Endodermal cell (in vitro differentiated cells): ENCODE measurements at regions not wholly inside any gene's neighbourhood (a gene's known extent, or its start where the extent isn't known, plus 50 kb on each side); places are given as distances from the start of the nearest gene placed in this dataset.

Experiments
- DNase-seq: peaks from one replicate; pipeline ENCODE4 v3.0.0-alpha.2; 2017
- H3K27ac ChIP-seq: 2 replicates; pipeline ENCODE4 v1.5.1; 2013; ENCODE audit warnings: mild to moderate bottlenecking, low read depth, low read length, moderate library complexity
- H3K27me3 ChIP-seq: 2 replicates; pipeline ENCODE4 v1.6.1; 2013; ENCODE audit warnings: mild to moderate bottlenecking, low read length, moderate library complexity; ENCODE audit not compliant: insufficient read depth, control insufficient read depth, poor library complexity, severe bottlenecking
- H3K36me3 ChIP-seq: 2 replicates; pipeline ENCODE4 v1.7.0; 2013; ENCODE audit warnings: mild to moderate bottlenecking, low read length, moderate library complexity; ENCODE audit not compliant: control insufficient read depth, insufficient read depth
- H3K4me1 ChIP-seq: one replicate; pipeline ENCODE4 v1.7.0; 2013; ENCODE audit warnings: low read length; ENCODE audit not compliant: control insufficient read depth, insufficient read depth
- H3K4me3 ChIP-seq: 2 replicates; pipeline ENCODE4 v1.5.1; 2013; ENCODE audit warnings: mild to moderate bottlenecking, low read length, moderate library complexity
- H3K9ac ChIP-seq: 2 replicates; pipeline ENCODE4 v1.6.1; 2013; ENCODE audit warnings: mild to moderate bottlenecking, low read length, moderate library complexity; ENCODE audit not compliant: poor library complexity, severe bottlenecking; ENCODE audit errors: extremely low read depth
- H3K9me3 ChIP-seq: 2 replicates; pipeline ENCODE4 v1.6.1; 2013; ENCODE audit warnings: mild to moderate bottlenecking, low read length, moderate library complexity; ENCODE audit not compliant: control insufficient read depth
- H3K27ac Mint-ChIP-seq: 2 replicates; pipeline ENCODE4 v1.8.0; 2020; ENCODE audit warnings: mixed read lengths
- H3K27me3 Mint-ChIP-seq: 2 replicates; pipeline ENCODE4 v1.8.0; 2021; ENCODE audit warnings: mild to moderate bottlenecking, mixed read lengths; ENCODE audit not compliant: insufficient read depth
- H3K36me3 Mint-ChIP-seq: 2 replicates; pipeline ENCODE4 v1.8.0; 2020; ENCODE audit warnings: low read depth, mixed read lengths
- H3K4me1 Mint-ChIP-seq: 2 replicates; pipeline ENCODE4 v1.8.0; 2020; ENCODE audit warnings: mixed read lengths
- H3K4me3 Mint-ChIP-seq: 2 replicates; pipeline ENCODE4 v1.8.0; 2020; ENCODE audit warnings: mild to moderate bottlenecking, moderate library complexity, mixed read lengths
- H3K9me3 Mint-ChIP-seq: 2 replicates; pipeline ENCODE4 v1.8.0; 2020; ENCODE audit warnings: mild to moderate bottlenecking, mixed read lengths
- WGBS, 2 experiments: methylation state at CpG; one replicate each; pipeline versions ENCODE4 v1.1.5 to v1.1.7; 2013; ENCODE audit warnings: missing lambda C conversion rate in 2 of 2, mixed read lengths in 1 of 2; ENCODE audit not compliant: insufficient coverage in 1 of 2, insufficient read length in 1 of 2; 5-methylcytosine and 5-hydroxymethylcytosine counted together
- TF ChIP-seq, protein P1 (sequence below): fragments of 200-600 bp; sonication (generic); conservative IDR thresholded peaks from 2 replicates; pipeline ENCODE4 v1.5.0; 2021; ENCODE audit warnings: antibody characterized with exemption, mild to moderate bottlenecking

DNA sequence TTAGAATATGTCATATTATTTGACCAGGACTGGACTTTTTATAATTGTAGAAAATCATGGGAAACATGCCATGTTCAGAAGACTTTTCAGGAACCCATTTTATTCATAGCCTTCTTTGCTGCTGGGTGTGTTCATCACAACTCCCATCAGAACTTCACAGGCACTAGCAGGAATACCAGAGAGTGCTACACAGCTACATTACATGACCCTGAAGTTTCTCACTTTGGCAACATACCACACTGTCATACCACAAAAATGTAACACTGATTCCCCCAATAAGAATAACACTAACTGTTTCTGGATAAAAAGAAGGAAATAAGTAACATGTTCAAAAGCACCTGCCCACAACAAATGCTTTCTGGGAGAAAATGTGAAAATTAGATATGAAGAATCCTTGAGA, 405.4 kb downstream of the CDH2 start:
- Histone ChIP-seq H3K4me1 (no peaks in the 10 kb centered on the region), H3K4me3 (no peak overlapping the region), H3K9ac (no peak overlapping the region), H3K9me3 (no peaks in the 10 kb centered on the region), H3K27ac (no peak overlapping the region), H3K36me3 (no peaks in the 10 kb centered on the region), H3K27me3 (no peaks in the 10 kb centered on the region)
- Mint-ChIP-seq H3K27ac (no peak overlapping the region), H3K36me3 (no peaks in the 10 kb centered on the region), H3K9me3 (no peaks in the 10 kb centered on the region), H3K4me1 (peaks cover 12% of the 10 kb centered on the region), H3K27me3 (peaks cover 11% of the 10 kb centered on the region), H3K4me3 (no peak overlapping the region)
- no peak for DNase-seq
- TF ChIP-seq, protein P1, sequence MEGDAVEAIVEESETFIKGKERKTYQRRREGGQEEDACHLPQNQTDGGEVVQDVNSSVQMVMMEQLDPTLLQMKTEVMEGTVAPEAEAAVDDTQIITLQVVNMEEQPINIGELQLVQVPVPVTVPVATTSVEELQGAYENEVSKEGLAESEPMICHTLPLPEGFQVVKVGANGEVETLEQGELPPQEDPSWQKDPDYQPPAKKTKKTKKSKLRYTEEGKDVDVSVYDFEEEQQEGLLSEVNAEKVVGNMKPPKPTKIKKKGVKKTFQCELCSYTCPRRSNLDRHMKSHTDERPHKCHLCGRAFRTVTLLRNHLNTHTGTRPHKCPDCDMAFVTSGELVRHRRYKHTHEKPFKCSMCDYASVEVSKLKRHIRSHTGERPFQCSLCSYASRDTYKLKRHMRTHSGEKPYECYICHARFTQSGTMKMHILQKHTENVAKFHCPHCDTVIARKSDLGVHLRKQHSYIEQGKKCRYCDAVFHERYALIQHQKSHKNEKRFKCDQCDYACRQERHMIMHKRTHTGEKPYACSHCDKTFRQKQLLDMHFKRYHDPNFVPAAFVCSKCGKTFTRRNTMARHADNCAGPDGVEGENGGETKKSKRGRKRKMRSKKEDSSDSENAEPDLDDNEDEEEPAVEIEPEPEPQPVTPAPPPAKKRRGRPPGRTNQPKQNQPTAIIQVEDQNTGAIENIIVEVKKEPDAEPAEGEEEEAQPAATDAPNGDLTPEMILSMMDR = no peak

DNA sequence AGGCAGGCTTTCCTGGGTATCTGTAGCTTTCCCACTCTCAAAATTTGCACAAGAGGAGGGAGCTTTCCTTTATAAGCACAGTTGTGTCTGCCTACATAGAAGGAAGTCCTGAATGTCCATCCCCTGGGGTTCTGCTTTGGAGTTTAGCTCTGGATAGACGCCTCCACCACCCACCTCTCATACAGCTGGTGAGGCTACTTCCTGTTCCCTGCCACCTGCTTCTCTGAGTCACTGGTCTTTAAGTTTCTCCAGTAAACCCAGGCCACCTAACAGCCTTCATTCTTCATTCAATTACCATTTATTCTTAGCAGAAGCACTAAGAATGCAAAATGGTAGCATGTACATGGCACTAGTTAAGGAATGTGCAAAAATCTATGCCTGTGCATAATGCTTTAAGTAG, 407.8 kb downstream of the CDH2 start:
- Mint-ChIP-seq H3K9me3 (no peaks in the 10 kb centered on the region), H3K27ac (no peak overlapping the region)

DNA sequence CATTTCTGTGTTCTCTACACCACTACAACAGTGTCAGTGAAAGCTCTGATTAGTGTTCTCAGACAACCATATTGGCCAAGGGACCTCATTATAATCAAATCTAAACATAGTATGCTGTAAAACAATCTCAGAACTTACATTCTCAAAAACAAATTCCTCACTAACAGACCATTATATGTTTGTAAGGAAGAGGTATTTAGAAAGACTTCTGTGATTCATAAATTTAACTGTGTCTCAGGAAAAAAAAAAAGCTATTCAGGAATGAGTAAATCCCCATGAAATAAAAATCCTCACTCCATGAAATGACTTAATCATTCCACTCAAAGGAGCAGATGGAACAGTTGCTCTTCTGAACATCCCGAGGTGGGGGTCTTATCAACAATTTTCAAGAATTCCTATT, 413.0 kb downstream of the CDH2 start:
- DNase-seq = no peak
- Histone ChIP-seq H3K4me3 (no peak overlapping the region), H3K9ac (no peak overlapping the region), H3K27me3 (no peaks in the 10 kb centered on the region), H3K4me1 (no peaks in the 10 kb centered on the region), H3K9me3 (no peaks in the 10 kb centered on the region), H3K27ac (no peak overlapping the region), H3K36me3 (no peaks in the 10 kb centered on the region)
- H3K4me3 Mint-ChIP-seq = no peak overlapping the region
- no peaks in the 10 kb centered on the region for H3K9me3 Mint-ChIP-seq
- no peak overlapping the region for H3K27ac Mint-ChIP-seq
- peaks cover 6% of the 10 kb centered on the region for H3K27me3 Mint-ChIP-seq
- TF ChIP-seq, protein P1 = no peak
- WGBS, 2 experiments = 91% methylated on average over 1 of the region's 1 CpG; no CpG with 5 or more reads in 1 of the 2 experiments
- no peaks in the 10 kb centered on the region for H3K36me3 Mint-ChIP-seq
- H3K4me1 Mint-ChIP-seq = peaks cover 9% of the 10 kb centered on the region

More for the DNA sequence above, 407.8 kb downstream of the CDH2 start:
- Mint-ChIP-seq H3K36me3 (no peaks in the 10 kb centered on the region), H3K4me3 (no peak overlapping the region), H3K27me3 (peaks cover 6% of the 10 kb centered on the region), H3K4me1 (peaks cover 4% of the 10 kb centered on the region)
- no peak for DNase-seq
- TF ChIP-seq, protein P1 = no peak
- Histone ChIP-seq H3K36me3 (no peaks in the 10 kb centered on the region), H3K9me3 (no peaks in the 10 kb centered on the region), H3K4me1 (no peaks in the 10 kb centered on the region), H3K9ac (no peak overlapping the region), H3K27me3 (no peaks in the 10 kb centered on the region), H3K4me3 (no peak overlapping the region), H3K27ac (no peak overlapping the region)
- 86 to 88% methylated on average over 1 of the region's 1 CpG for whole genome bisulfite sequencing, 2 experiments
